ENCODE measurements at regions not wholly inside any gene's neighbourhood (a gene's known extent, or its start where the extent isn't known, plus 50 kb on each side); places are given as distances from the start of the nearest gene placed in this dataset.

DNA sequence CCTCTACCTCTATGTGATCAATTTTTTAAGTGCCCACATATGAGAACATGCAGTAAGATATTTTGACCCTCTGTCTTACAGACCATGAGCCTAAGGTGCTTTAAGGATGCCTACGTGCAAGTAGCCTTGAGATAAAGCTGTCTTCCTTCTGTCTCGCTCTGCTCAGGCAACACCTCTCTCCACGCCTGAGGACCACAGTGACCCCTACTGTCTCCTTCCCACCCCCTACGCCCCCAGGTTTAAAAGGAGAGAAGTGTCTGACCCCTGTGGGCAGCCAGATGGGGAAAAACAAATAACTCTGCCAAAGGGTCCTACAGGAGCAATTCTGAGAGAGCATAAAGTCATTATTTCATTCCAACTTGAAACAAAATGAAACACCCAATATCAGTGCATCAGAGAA is 286.4 kb upstream of the TMEM132C start:
- no peaks in the 10 kb centered on the region for H4K20me1 ChIP-seq (ENCODE audit: control insufficient read depth, insufficient read depth)
- DNase-seq (ENCODE audit: low read depth, low spot score) = no peak
- ChIA-PET POLR2A (no interaction called here), RAD21 (ENCODE audit: unreplicated experiment) (no interaction called here), CTCF (interaction anchor here (1.2 kb wide), 1 partner anchor 688 kb away, joined by 3 read pairs; no protein-coding TSS in a partner anchor), SMC1A (ENCODE audit: uncharacterized antibody, unreplicated experiment) (no interaction called here)
- no peak overlapping the region for H3K9ac ChIP-seq (ENCODE audit: control insufficient read depth, insufficient read depth, low read length)
- H3K36me3 ChIP-seq (ENCODE audit: control insufficient read depth in 2 of 2, insufficient read depth in 2 of 2, low read length in 1 of 2) = no peaks in the 10 kb centered on the region
- no peaks in the 10 kb centered on the region for H3K9me3 ChIP-seq (replicated peaks; ENCODE audit: control insufficient read depth, insufficient read depth, low read length)
- no peaks in the 10 kb centered on the region for H3K27me3 ChIP-seq (replicated peaks in 1 of 2; ENCODE audit: control insufficient read depth in 2 of 2, insufficient read depth in 2 of 2, low read length in 1 of 2)
- no peak overlapping the region for H2AFZ ChIP-seq (ENCODE audit: control insufficient read depth, low read depth, low read length)
- no peak for ATAC-seq
- no peaks in the 10 kb centered on the region for H3K79me2 ChIP-seq (ENCODE audit: control insufficient read depth, insufficient read depth, low read length)
- FAIRE-seq = no peak
- in situ Hi-C loops (cut with MboI) (no loop called here), intact Hi-C loops (cut with micrococcal nuclease; ENCODE audit: unreplicated experiment) (no loop called here)
- TF ChIP-seq CEBPZ (IDR thresholded peaks at IDR 0.05; ENCODE audit: low read depth, low read length) (no peak), RBBP5 (conservative IDR thresholded peaks at IDR 0.05) (no peak), CHD1 (IDR thresholded peaks at IDR 0.05; ENCODE audit: low read depth, low read length) (no peak)
- TF ChIP-seq, protein P1, sequence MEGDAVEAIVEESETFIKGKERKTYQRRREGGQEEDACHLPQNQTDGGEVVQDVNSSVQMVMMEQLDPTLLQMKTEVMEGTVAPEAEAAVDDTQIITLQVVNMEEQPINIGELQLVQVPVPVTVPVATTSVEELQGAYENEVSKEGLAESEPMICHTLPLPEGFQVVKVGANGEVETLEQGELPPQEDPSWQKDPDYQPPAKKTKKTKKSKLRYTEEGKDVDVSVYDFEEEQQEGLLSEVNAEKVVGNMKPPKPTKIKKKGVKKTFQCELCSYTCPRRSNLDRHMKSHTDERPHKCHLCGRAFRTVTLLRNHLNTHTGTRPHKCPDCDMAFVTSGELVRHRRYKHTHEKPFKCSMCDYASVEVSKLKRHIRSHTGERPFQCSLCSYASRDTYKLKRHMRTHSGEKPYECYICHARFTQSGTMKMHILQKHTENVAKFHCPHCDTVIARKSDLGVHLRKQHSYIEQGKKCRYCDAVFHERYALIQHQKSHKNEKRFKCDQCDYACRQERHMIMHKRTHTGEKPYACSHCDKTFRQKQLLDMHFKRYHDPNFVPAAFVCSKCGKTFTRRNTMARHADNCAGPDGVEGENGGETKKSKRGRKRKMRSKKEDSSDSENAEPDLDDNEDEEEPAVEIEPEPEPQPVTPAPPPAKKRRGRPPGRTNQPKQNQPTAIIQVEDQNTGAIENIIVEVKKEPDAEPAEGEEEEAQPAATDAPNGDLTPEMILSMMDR (IDR thresholded peaks at IDR 0.05 in 2 of 3, conservative IDR thresholded peaks at IDR 0.05 in 1 of 3; ENCODE audit: control insufficient read depth in 2 of 3, extremely low read depth in 1 of 3, insufficient read depth in 1 of 3, low read depth in 3 of 3, low read length in 3 of 3) = no peak
- TF ChIP-seq, protein P2, sequence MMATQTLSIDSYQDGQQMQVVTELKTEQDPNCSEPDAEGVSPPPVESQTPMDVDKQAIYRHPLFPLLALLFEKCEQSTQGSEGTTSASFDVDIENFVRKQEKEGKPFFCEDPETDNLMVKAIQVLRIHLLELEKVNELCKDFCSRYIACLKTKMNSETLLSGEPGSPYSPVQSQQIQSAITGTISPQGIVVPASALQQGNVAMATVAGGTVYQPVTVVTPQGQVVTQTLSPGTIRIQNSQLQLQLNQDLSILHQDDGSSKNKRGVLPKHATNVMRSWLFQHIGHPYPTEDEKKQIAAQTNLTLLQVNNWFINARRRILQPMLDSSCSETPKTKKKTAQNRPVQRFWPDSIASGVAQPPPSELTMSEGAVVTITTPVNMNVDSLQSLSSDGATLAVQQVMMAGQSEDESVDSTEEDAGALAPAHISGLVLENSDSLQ (IDR thresholded peaks at IDR 0.05) = no peak
- no peak overlapping the region for H3K27ac ChIP-seq (ENCODE audit: control insufficient read depth, insufficient read depth)
- no TSS peak for BruUV-seq (replicated peaks)
- H3K4me1 ChIP-seq (ENCODE audit: control insufficient read depth, insufficient read depth, low read length) = no peaks in the 10 kb centered on the region
- 18% methylated on average over 4 of the region's 4 CpGs for WGBS (ENCODE audit: insufficient coverage, insufficient replicate concordance, low lambda C conversion rate, missing lambda C conversion rate)
- no peak overlapping the region for H3K4me2 ChIP-seq (ENCODE audit: control insufficient read depth, insufficient read depth)
- no peak overlapping the region for H3K4me3 ChIP-seq
